ENCODE measurements at regions not wholly inside any gene's neighbourhood (a gene's known extent, or its start where the extent isn't known, plus 50 kb on each side); places are given as distances from the start of the nearest gene placed in this dataset.

DNA sequence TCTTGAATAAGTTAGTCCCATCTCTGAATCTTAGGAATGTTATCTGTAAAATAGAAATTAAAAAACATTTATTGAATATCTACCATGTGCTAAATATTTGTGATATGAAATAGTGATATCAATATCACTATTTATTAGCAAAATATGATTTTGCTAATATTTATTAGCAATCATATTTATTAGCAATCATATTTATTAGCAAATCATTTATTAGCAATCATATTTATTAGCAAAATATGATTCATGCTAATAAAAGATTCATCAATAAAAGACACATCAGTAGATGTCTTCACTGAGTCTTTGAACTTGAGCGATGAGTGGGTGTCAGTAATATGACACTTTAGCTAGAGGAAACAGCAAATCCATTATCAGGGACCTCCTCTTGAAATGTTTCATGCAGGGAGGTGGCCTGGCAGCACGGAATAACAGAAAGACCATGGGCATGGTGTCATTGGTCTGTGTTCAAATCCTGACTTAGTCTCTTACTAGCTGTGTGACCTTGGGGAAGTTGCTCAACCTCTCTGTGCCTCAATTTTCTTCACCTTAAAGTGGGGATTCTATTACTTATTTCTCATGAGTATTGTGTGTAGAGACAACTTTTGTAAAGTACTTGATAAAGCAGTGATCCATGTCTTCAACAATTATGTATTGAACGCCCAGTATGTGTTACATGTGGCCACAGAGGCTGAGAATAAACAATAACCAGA, 456.2 kb upstream of the MEX3C start:
- DNase-seq (ENCODE audit: low read depth) = no peak

- no peak for DNase-seq (ENCODE audit: low read depth)
Measured at GRCh38 chr18:51654488-51655326, 457.2 kb upstream of the MEX3C start.

- DNase-seq (ENCODE audit: low read depth) = no peak
Measured at GRCh38 chr18:51655327-51655698, 457.8 kb upstream of the MEX3C start.

GRCh38 chr18:51656249-51656648, 458.8 kb upstream of the MEX3C start:
- no peak for DNase-seq (ENCODE audit: low read depth)

DNA sequence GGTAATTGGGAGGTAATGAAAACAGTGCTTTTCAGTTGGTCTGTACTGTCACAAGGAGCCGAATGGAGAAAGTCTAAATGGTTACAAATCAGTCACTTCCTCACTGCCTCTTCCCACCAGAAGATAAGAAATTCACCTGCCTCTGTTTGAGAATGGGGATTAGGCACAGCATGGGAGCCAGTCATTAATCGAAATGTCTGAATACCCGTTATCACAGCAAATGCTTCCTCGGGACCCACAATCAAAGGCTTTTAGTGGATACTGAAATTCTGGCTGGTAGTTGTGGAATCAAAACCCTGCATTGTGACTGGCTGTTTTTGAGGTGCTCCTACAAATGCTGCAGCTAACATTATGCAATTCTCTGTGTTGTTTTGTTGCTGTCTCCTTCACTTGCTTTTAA, 461.0 kb upstream of the MEX3C start:
- DNase-seq (ENCODE audit: low read depth) = no peak

- no peak for DNase-seq (ENCODE audit: low read depth)
Measured at GRCh38 chr18:51659781-51660180, 462.3 kb upstream of the MEX3C start.

DNA sequence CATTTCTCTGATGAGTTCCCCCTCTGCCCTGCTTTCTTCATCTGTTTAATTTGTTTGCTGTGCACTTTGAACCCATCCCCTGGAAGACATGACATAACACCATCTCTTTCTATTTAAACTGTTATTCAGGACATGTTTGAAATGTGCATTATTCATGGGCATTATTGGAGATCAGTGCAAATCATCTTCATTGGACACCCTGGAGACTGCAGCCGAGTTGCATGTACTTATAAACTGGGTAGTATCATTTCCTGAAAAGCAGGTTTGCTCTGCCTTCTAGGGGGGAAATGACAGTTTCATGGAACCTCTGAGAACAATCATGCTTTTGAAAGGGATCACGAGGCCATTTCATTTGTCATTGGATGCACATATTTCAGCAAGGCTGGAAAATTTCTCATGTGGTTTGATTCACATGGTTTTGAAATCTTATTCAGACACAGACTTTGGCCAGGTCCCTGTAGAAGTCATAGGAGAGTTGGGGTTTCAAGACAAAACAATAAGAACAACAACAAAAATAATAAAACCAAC, 462.8 kb upstream of the MEX3C start:
- DNase-seq (ENCODE audit: low read depth) = no peak

DNA sequence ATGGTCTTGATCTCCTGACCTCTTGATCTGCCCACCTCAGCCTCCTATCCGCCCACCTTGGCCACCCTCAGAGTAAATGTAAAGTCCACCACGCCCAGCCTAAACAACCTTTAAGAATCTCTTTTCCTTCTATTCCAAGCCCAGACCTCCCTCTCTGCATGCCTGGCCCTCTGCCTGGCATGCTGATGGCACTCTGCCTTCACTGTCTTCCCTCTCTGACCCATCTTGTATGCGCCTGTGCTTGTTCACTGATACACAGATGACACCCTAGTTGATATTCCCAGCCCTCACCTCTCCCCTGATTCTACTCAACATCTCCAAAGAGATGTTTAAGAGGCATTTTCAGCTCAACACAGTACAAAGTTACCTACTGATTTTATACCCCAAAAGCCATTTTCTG, 466.8 kb upstream of the MEX3C start:
- no peak for DNase-seq (ENCODE audit: low read depth)

GRCh38 chr18:51666763-51667191, 469.3 kb upstream of the MEX3C start:
- DNase-seq (ENCODE audit: low read depth) = no peak

DNA sequence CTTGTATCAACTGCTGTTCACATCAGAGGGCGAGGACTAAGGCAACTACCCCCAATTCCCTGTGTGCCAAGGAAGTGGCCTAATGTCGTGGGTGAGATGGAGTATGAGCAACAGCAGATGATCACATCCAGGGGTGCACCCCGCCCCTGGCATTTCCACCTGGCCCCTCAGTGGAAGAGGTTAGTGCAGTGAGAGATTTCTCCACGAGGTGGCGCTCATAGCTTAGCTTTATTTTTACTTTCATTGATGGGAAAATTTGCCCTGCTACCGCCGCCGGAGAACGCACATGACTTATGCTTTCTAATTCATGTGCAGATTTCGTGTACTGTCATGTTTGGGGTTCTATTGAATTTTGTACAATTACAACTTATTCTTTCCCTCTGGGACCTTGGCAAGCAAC, 470.6 kb upstream of the MEX3C start:
- DNase-seq (ENCODE audit: low read depth) = no peak

DNA sequence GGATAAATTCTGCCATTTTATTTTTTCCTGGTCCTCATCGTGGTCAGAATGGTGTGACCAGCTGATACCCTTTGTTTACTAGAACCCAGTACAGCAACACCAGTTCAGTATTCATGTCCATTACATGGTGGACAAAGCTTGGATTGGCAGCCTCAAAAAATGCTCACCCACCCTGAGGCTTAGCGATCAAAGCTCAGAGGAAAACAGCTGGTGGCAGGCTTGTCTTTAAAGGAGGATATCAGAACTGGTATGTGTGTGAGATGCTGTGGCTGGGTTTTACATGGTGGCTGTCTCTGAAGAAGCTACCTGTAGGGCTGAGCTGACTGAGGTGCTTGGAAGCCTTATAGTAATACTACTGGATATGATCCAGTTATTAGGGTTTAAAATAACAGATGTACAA, 471.1 kb upstream of the MEX3C start:
- DNase-seq (ENCODE audit: low read depth) = no peak

GRCh38 chr18:51686590-51686989, 489.1 kb upstream of the MEX3C start:
- no peak for DNase-seq (ENCODE audit: low read depth)

DNA sequence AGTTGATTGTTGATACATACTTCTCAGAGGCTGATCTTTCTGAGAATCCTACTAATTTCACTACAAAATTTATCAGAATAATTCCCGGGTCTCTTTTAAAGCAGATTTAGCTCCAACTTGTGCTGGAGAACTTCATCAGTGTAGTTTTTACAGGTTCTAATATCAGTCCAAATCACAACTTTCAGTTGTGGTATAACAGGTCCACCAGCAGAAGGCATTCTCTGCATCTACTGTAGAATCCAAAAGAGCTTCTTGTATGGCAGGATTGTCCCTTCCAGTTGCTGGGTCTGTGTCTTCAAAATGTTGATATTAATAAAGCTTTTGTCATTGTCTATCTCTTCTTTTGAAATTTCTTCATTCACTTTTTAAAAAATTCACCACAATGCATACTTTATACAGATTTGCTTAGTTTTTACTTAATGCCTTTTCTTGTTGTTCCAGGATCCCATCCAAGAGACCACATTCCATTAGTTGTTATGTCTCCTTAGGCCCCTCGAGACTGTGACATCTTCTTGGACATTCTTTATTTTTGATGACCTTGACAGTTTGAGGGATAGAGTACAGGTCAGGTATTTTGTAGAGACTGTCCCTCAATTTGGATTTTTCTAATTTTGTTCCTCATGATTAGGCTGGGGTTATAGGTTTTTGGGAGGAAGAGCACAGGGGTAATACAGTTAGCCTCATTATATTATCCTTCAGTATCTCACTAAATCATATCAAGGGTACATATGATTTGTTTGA, 490.5 kb upstream of the MEX3C start:
- no peak for DNase-seq (ENCODE audit: low read depth)

DNA sequence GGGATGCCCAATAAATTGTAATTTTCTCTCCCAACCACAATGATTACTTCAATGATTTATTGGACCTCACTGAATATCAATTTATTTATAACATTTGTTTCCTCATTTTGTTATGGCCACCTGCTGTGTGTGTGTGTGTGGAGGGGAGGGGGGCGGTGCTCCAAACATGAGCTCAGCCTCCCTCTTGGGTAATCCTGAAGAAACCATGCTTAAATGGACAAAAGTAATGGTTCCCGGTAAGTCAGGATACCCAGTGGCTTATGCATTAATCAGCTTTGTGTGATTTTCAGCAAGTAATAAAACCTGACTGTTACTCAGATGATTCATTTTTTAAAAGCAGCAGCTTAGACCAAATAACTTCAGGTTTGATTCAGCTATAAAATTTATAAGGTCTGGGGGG, 495.1 kb upstream of the MEX3C start:
- DNase-seq (ENCODE audit: low read depth) = no peak

- DNase-seq (ENCODE audit: low read depth) = no peak
Measured at GRCh38 chr18:51711298-51711889, 513.9 kb upstream of the MEX3C start.

- DNase-seq (ENCODE audit: low read depth) = no peak
Measured at GRCh38 chr18:51712821-51713220, 515.3 kb upstream of the MEX3C start.

DNA sequence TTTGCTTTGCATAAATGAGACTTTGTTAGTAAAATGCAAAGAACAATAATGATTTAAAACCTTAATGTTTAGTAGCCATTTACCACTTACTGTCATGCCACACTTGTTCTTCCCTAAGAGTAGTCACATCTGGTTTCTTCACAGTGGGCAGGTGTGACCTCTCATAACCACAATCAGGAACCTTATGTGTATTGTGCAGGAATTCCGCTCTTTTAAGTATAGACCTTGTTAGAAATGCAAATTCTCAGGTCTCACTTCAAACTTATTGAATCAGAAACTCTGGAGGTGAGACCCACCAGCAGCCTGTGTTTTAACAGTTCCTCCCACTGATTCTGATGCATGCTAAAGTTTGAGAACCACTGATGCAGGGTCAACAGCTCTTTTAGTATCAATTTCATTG, 518.8 kb upstream of the MEX3C start:
- no peak for DNase-seq (ENCODE audit: low read depth)

- no peak for DNase-seq (ENCODE audit: low read depth)
Measured at GRCh38 chr18:51721388-51721787, 523.9 kb upstream of the MEX3C start.

- no peak for DNase-seq (ENCODE audit: low read depth)
Measured at GRCh38 chr18:51721996-51722395, 524.5 kb upstream of the MEX3C start.

DNA sequence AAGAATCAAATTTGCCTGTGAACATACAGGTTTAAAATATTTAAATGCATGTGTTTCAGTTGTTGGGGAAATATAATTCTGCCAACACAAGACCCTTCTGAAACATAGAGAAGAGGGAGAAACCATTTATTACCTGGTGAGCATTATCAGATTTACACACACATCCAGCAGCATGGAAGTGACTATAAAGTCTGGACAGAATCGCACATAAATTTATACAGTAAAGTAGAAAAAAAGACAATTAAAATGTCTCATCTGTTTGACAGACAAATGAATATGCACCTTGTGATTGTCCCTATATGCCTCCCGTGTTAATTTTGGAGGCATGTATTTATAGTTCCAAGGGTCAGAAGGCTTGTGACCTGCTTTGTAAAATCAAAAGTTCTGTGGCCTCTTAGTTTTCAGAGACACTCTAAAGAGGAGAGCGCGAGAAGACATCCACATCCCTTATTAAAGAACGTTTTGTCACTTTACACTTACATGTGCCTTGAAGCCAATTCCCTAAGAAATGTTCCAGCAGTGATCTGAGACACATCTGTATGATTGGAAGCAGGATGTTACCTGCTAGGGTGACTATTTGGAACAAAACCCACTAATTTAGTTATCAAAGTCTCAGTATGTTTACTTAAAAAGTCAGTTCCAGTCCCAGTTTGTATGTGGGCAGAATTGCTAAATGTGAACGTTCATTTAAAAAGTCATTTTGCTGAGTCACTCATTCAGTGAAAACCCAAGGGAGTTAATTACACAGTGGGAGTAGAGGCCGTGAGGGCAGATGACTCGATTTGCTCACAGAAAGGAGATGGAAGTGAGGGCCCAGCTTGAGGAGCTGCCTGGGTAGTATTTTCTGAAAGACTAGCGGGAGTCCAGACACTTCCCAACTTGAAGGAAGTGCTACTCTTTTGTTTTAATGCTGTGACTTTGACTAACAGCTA, 527.6 kb upstream of the MEX3C start:
- DNase-seq (ENCODE audit: low read depth) = no peak

DNA sequence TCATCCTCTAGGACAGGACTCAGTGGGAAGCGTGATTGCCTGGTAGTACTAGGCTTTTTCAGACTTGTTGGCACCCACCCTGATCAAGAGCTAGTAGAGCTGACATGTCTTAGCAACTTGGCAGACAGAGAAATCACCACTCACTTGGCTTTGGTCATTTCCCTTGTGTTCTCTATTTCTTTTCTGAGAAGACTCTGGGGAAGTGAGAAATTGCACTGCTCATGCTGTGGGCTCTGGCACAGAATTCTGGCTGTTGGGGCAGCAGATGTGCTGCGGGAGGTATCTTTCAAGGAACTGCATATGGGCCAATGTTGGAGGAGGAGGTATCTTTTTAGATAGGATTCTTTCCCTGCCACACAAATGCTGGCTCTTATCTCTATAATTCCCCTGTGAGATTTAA, 529.1 kb upstream of the MEX3C start:
- no peak for DNase-seq (ENCODE audit: low read depth)
